Thyroid gland (tissue), 4 donors: ENCODE measurements at regions not wholly inside any gene's neighbourhood (a gene's known extent, or its start where the extent isn't known, plus 50 kb on each side); places are given as distances from the start of the nearest gene placed in this dataset.

Experiments
- POLR2A ChIP-seq, 2 donors: fragments of 450-650 bp; IDR thresholded peaks; one replicate each; pipeline ENCODE4 v1.6.1; 2017; ENCODE audit warnings: antibody characterized with exemption in 2 of 2, mild to moderate bottlenecking in 2 of 2, moderate library complexity in 1 of 2
- TF ChIP-seq, protein P1 (sequence below), 6 experiments: fragments of 200-600 bp in 3 of 6; fragments of 450-650 bp in 3 of 6; sonication (generic) in 3 of 6; IDR thresholded peaks; one replicate each; pipeline ENCODE4 v1.5.1; 2016 to 2019; ENCODE audit warnings: antibody characterized with exemption in 6 of 6, mild to moderate bottlenecking in 2 of 6, inconsistent platforms in 1 of 6, moderate library complexity in 1 of 6

DNA sequence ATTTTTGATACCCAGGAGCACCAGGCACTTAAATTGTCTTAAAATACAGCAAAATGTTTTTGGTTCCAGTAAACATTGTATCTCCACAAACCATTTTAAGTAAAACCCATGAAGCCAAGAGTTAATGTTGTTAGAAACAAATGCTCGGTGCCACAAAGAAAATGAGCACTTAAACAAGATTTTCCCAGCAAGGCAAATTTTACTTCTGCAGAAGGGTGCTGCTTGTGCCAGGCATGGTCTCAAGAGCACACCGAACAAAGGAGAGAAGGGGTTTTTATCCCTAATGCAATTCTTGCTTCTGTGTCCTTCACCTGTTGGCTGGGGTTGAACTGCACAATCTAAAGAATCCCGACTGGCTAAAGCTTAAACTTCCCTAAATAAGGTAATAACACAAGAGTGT, 286.7 kb downstream of the ADCYAP1 start:
- TF ChIP-seq, protein P1, sequence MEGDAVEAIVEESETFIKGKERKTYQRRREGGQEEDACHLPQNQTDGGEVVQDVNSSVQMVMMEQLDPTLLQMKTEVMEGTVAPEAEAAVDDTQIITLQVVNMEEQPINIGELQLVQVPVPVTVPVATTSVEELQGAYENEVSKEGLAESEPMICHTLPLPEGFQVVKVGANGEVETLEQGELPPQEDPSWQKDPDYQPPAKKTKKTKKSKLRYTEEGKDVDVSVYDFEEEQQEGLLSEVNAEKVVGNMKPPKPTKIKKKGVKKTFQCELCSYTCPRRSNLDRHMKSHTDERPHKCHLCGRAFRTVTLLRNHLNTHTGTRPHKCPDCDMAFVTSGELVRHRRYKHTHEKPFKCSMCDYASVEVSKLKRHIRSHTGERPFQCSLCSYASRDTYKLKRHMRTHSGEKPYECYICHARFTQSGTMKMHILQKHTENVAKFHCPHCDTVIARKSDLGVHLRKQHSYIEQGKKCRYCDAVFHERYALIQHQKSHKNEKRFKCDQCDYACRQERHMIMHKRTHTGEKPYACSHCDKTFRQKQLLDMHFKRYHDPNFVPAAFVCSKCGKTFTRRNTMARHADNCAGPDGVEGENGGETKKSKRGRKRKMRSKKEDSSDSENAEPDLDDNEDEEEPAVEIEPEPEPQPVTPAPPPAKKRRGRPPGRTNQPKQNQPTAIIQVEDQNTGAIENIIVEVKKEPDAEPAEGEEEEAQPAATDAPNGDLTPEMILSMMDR (IDR thresholded peaks at IDR 0.05), result no peak
- no peak for TF ChIP-seq POLR2A (IDR thresholded peaks at IDR 0.05)
